SU-DHL-6 (cell line): ENCODE measurements at regions not wholly inside any gene's neighbourhood (a gene's known extent, or its start where the extent isn't known, plus 50 kb on each side); places are given as distances from the start of the nearest gene placed in this dataset.

Source experiments
- EZH2phosphoT487 ChIP-seq: fragments of 200-600 bp; sonication (generic), shearing (Covaris generic); conservative IDR thresholded peaks from 2 replicates; pipeline ENCODE4 v1.6.1; 2018; ENCODE audit warnings: mild to moderate bottlenecking, antibody characterized with exemption, low read length, moderate library complexity, mixed read lengths
- TF ChIP-seq, protein P1 (sequence below): fragments of 200-600 bp; sonication (generic); IDR thresholded peaks from one replicate; pipeline ENCODE4 v1.5.1; 2017; ENCODE audit warnings: antibody characterized with exemption, mild to moderate bottlenecking, low read length, moderate library complexity; ENCODE audit not compliant: insufficient read depth, poor library complexity, severe bottlenecking

GRCh38 chr12:88658009-88658408, 77.7 kb upstream of the KITLG start:
- TF ChIP-seq, protein P1, sequence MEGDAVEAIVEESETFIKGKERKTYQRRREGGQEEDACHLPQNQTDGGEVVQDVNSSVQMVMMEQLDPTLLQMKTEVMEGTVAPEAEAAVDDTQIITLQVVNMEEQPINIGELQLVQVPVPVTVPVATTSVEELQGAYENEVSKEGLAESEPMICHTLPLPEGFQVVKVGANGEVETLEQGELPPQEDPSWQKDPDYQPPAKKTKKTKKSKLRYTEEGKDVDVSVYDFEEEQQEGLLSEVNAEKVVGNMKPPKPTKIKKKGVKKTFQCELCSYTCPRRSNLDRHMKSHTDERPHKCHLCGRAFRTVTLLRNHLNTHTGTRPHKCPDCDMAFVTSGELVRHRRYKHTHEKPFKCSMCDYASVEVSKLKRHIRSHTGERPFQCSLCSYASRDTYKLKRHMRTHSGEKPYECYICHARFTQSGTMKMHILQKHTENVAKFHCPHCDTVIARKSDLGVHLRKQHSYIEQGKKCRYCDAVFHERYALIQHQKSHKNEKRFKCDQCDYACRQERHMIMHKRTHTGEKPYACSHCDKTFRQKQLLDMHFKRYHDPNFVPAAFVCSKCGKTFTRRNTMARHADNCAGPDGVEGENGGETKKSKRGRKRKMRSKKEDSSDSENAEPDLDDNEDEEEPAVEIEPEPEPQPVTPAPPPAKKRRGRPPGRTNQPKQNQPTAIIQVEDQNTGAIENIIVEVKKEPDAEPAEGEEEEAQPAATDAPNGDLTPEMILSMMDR = no peak
- no peak for TF ChIP-seq EZH2phosphoT487
